ENCODE measurements at regions not wholly inside any gene's neighbourhood (a gene's known extent, or its start where the extent isn't known, plus 50 kb on each side); places are given as distances from the start of the nearest gene placed in this dataset.

GRCh38 chr13:106888148-106888547, 320.2 kb upstream of the ARGLU1 start:
- TF ChIP-seq CTCF (IDR thresholded peaks at IDR 0.05; ENCODE audit: extremely low read depth in 1 of 2, insufficient read depth in 1 of 2, low read depth in 1 of 2, low read length in 2 of 2) (no peak), POLR2AphosphoS5 (IDR thresholded peaks at IDR 0.05; ENCODE audit: insufficient read depth, low read depth, low read length) (no peak), POLR2A (IDR thresholded peaks at IDR 0.05; ENCODE audit: low read depth, low read length) (no peak), EZH2 (IDR thresholded peaks at IDR 0.05; ENCODE audit: borderline replicate concordance, low read depth, low read length, severe bottlenecking) (no peak)
